H9 (cell line): ENCODE measurements at regions not wholly inside any gene's neighbourhood (a gene's known extent, or its start where the extent isn't known, plus 50 kb on each side); places are given as distances from the start of the nearest gene placed in this dataset.

Experiments
- DNase-seq: peaks from one replicate; pipeline ENCODE4 v3.0.0-alpha.2; 2017
- H2AFZ ChIP-seq: one replicate; pipeline ENCODE4 v1.6.1; 2013; ENCODE audit warnings: mild to moderate bottlenecking, low read length, control low read depth, moderate library complexity
- H2AK5ac ChIP-seq: 2 replicates; pipeline ENCODE4 v1.6.1; 2013; ENCODE audit warnings: low read length, control low read depth, mixed read lengths; ENCODE audit not compliant: insufficient read length
- H2BK120ac ChIP-seq: one replicate; pipeline ENCODE4 v1.6.1; 2013; ENCODE audit warnings: low read depth, mild to moderate bottlenecking, low read length, control low read depth, inconsistent platforms; ENCODE audit not compliant: poor library complexity, severe bottlenecking
- H2BK12ac ChIP-seq: 2 replicates; pipeline ENCODE4 v1.6.1; 2013; ENCODE audit warnings: low read length, control low read depth, mixed read lengths, low read depth; ENCODE audit not compliant: insufficient read length
- H2BK15ac ChIP-seq: 2 replicates; pipeline ENCODE4 v1.6.1; 2013; ENCODE audit warnings: low read depth, low read length, control low read depth
- H2BK20ac ChIP-seq: one replicate; pipeline ENCODE4 v1.6.1; 2013; ENCODE audit warnings: low read depth, mild to moderate bottlenecking, low read length, control low read depth, inconsistent platforms; ENCODE audit not compliant: poor library complexity, severe bottlenecking
- H2BK5ac ChIP-seq: 2 replicates; pipeline ENCODE4 v1.6.1; 2013; ENCODE audit warnings: low read length, control low read depth, mixed read lengths; ENCODE audit not compliant: insufficient read length
- H3K14ac ChIP-seq: 2 replicates; pipeline ENCODE4 v1.6.1; 2013; ENCODE audit warnings: low read length, control low read depth; ENCODE audit not compliant: insufficient read depth
- H3K18ac ChIP-seq: 2 replicates; pipeline ENCODE4 v1.6.1; 2013; ENCODE audit warnings: low read depth, mild to moderate bottlenecking, mixed read lengths, low read length, control low read depth; ENCODE audit not compliant: insufficient read length
- H3K23ac ChIP-seq: 2 replicates; pipeline ENCODE4 v1.6.1; 2013; ENCODE audit warnings: low read length, control low read depth, mixed read lengths, low read depth; ENCODE audit not compliant: insufficient read length
- H3K23me2 ChIP-seq: 2 replicates; pipeline ENCODE4 v1.6.1; 2013; ENCODE audit warnings: low read depth, mild to moderate bottlenecking, mixed read lengths, low read length, control low read depth; ENCODE audit not compliant: insufficient read length, poor library complexity, severe bottlenecking
- H3K27ac ChIP-seq: 2 replicates; pipeline ENCODE4 v1.5.1; 2013; ENCODE audit warnings: low read length, control low read depth, mixed read lengths, low read depth; ENCODE audit not compliant: insufficient read length
- H3K27me3 ChIP-seq: 2 replicates; pipeline ENCODE4 v1.6.1; 2013; ENCODE audit warnings: low read length, control low read depth, inconsistent platforms; ENCODE audit not compliant: insufficient read depth
- H3K4ac ChIP-seq: 2 replicates; pipeline ENCODE4 v1.6.1; 2013; ENCODE audit warnings: low read depth, mild to moderate bottlenecking, control low read depth, inconsistent platforms, low read length, moderate library complexity
- H3K4me1 ChIP-seq: 2 replicates; pipeline ENCODE4 v1.6.1; 2013; ENCODE audit warnings: low read length, control low read depth, inconsistent platforms; ENCODE audit not compliant: insufficient read depth
- H3K4me2 ChIP-seq: 2 replicates; pipeline ENCODE4 v1.6.1; 2013; ENCODE audit warnings: low read length, control low read depth, mixed read lengths; ENCODE audit not compliant: insufficient read length, insufficient read depth
- H3K56ac ChIP-seq: 2 replicates; pipeline ENCODE4 v1.6.1; 2013; ENCODE audit warnings: low read depth, mild to moderate bottlenecking, mixed read lengths, low read length, control low read depth; ENCODE audit not compliant: insufficient read length
- H3K79me1 ChIP-seq: 2 replicates; pipeline ENCODE4 v1.6.1; 2013; ENCODE audit warnings: low read depth, mild to moderate bottlenecking, moderate library complexity, low read length, control low read depth, inconsistent platforms; ENCODE audit not compliant: insufficient read depth, poor library complexity, severe bottlenecking
- H3K79me2 ChIP-seq: 2 replicates; pipeline ENCODE4 v1.6.1; 2013; ENCODE audit warnings: low read length, control low read depth, inconsistent platforms; ENCODE audit not compliant: insufficient read depth
- H3K9ac ChIP-seq: 2 replicates; pipeline ENCODE4 v1.6.1; 2013; ENCODE audit warnings: low read length, control low read depth, mixed read lengths; ENCODE audit not compliant: insufficient read length; ENCODE audit errors: extremely low read depth
- H3K9me3 ChIP-seq: one replicate; pipeline ENCODE4 v1.6.1; 2013; ENCODE audit warnings: low read depth, low read length, inconsistent platforms; ENCODE audit not compliant: control insufficient read depth
- H3T11ph ChIP-seq: one replicate; pipeline ENCODE4 v1.6.1; 2013; ENCODE audit warnings: mild to moderate bottlenecking, low read length, control low read depth, inconsistent platforms
- H4K20me1 ChIP-seq: one replicate; pipeline ENCODE4 v1.6.1; 2013; ENCODE audit not compliant: control insufficient read depth, insufficient read length, insufficient read depth
- H4K5ac ChIP-seq: 2 replicates; pipeline ENCODE4 v1.6.1; 2013; ENCODE audit warnings: low read depth, mild to moderate bottlenecking, mixed read lengths, low read length, control low read depth; ENCODE audit not compliant: insufficient read length
- H4K8ac ChIP-seq: replicated peaks from 2 replicates; pipeline ENCODE4 v1.6.1; 2013; ENCODE audit warnings: low read length, control low read depth, mixed read lengths, low read depth; ENCODE audit not compliant: insufficient read length
- H4K91ac ChIP-seq: 2 replicates; pipeline ENCODE4 v1.6.1; 2013; ENCODE audit warnings: low read depth, mild to moderate bottlenecking, moderate library complexity, mixed read lengths, low read length, control low read depth; ENCODE audit not compliant: insufficient read length
- H3K27ac Mint-ChIP-seq, 3 experiments: 2 replicates in 2 of 3; 3 replicates in 1 of 3; pipeline ENCODE4 v1.8.0; 2020 to 2021; ENCODE audit warnings: mixed read lengths in 3 of 3, mild to moderate bottlenecking in 1 of 3, moderate library complexity in 1 of 3
- H3K27me3 Mint-ChIP-seq: 2 replicates; pipeline ENCODE4 v1.8.0; 2021; ENCODE audit warnings: low read depth, mild to moderate bottlenecking, moderate library complexity, mixed read lengths
- H3K36me3 Mint-ChIP-seq, 3 experiments: 2 replicates in 2 of 3; 3 replicates in 1 of 3; pipeline ENCODE4 v1.8.0; 2020 to 2021; ENCODE audit warnings: low read depth in 3 of 3, mixed read lengths in 3 of 3; ENCODE audit not compliant: insufficient read depth in 1 of 3
- H3K4me1 Mint-ChIP-seq, 2 experiments: 2 replicates each; pipeline ENCODE4 v1.8.0; 2020; ENCODE audit warnings: mixed read lengths in 2 of 2
- H3K4me3 Mint-ChIP-seq, 2 experiments: 2 replicates in 1 of 2; 3 replicates in 1 of 2; pipeline ENCODE4 v1.8.0; 2020 to 2021; ENCODE audit warnings: mild to moderate bottlenecking in 2 of 2, mixed read lengths in 2 of 2, moderate library complexity in 1 of 2
- H3K9me3 Mint-ChIP-seq, 2 experiments: 2 replicates in 1 of 2; 3 replicates in 1 of 2; pipeline ENCODE4 v1.8.0; 2020; ENCODE audit warnings: mild to moderate bottlenecking in 2 of 2, mixed read lengths in 2 of 2, moderate library complexity in 1 of 2
- WGBS: extraction: QIAGEN DNeasy Blood & Tissue Kit; methylation state at CpG from one replicate; pipeline ENCODE4 v1.1.7; 2013; ENCODE audit warnings: missing lambda C conversion rate, low lambda C conversion rate, mixed read lengths; ENCODE audit not compliant: insufficient read length; ENCODE audit errors: extremely low coverage; 5-methylcytosine and 5-hydroxymethylcytosine counted together
- TF ChIP-seq, protein P1 (sequence below): fragments of 200-600 bp; sonication (generic); conservative IDR thresholded peaks from 3 replicates; pipeline ENCODE4 v1.8.0; 2021; ENCODE audit warnings: antibody characterized with exemption, mild to moderate bottlenecking

DNA sequence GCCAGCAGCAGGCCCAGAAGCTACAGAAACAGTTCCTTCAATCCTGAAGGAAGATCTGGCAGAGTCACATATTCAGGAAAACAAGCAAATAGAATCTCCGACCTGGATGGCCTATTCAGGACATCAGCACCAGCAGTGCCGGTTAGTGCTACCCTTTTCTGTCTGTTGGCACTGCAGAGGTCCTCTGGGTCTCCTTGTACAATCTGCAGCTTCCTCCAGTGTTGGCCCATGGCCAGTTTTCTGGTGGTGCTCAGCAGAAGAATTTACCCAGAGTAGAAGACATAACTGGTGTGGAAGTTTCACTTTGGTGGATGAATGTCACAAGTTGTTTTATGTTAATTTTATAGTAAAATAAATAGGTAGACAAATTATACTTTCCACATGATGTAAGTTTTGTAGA, 498.1 kb downstream of the COG6 start:
- Histone ChIP-seq H2BK120ac (no peak overlapping the region), H4K5ac (no peak overlapping the region), H3K14ac (no peak overlapping the region), H3K4ac (no peak overlapping the region), H3K27me3 (no peaks in the 10 kb centered on the region), H4K8ac (no peak overlapping the region), H3K23ac (no peak overlapping the region), H3K56ac (no peak overlapping the region), H4K20me1 (no peaks in the 10 kb centered on the region), H3K4me1 (no peaks in the 10 kb centered on the region; the same call in 1 of the 2 replicates), H2BK15ac (no peak overlapping the region), H3K27ac (no peak overlapping the region), H3K9ac (no peak overlapping the region), H3T11ph (no peak overlapping the region), H4K91ac (no peak overlapping the region), H2BK12ac (no peak overlapping the region), H2BK5ac (no peak overlapping the region), H3K18ac (no peak overlapping the region), H2AFZ (no peak overlapping the region), H3K23me2 (no peaks in the 10 kb centered on the region), H3K4me2 (no peak overlapping the region), H3K79me1 (no peaks in the 10 kb centered on the region), H3K9me3 (no peaks in the 10 kb centered on the region), H2BK20ac (no peak overlapping the region), H2AK5ac (no peak overlapping the region), H3K79me2 (no peaks in the 10 kb centered on the region)
- Mint-ChIP-seq H3K27ac (no peak overlapping the region), H3K4me3 (no peak overlapping the region), H3K36me3 (no peaks in the 10 kb centered on the region), H3K9me3 (no peaks in the 10 kb centered on the region), H3K27me3 (no peaks in the 10 kb centered on the region), H3K4me1 (peaks cover 17 to 20% of the 10 kb centered on the region in 2 experiments)
- TF ChIP-seq, protein P1, sequence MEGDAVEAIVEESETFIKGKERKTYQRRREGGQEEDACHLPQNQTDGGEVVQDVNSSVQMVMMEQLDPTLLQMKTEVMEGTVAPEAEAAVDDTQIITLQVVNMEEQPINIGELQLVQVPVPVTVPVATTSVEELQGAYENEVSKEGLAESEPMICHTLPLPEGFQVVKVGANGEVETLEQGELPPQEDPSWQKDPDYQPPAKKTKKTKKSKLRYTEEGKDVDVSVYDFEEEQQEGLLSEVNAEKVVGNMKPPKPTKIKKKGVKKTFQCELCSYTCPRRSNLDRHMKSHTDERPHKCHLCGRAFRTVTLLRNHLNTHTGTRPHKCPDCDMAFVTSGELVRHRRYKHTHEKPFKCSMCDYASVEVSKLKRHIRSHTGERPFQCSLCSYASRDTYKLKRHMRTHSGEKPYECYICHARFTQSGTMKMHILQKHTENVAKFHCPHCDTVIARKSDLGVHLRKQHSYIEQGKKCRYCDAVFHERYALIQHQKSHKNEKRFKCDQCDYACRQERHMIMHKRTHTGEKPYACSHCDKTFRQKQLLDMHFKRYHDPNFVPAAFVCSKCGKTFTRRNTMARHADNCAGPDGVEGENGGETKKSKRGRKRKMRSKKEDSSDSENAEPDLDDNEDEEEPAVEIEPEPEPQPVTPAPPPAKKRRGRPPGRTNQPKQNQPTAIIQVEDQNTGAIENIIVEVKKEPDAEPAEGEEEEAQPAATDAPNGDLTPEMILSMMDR, result no peak
- DNase-seq, result no peak
- WGBS, result no CpG with 5 or more reads among the region's 2 CpGs
